ENCODE measurements at regions not wholly inside any gene's neighbourhood (a gene's known extent, or its start where the extent isn't known, plus 50 kb on each side); places are given as distances from the start of the nearest gene placed in this dataset.

- no peak for TF ChIP-seq POLR2AphosphoS5 (IDR thresholded peaks at IDR 0.05)
- no peak for TF ChIP-seq CTCF (IDR thresholded peaks at IDR 0.05)
- no peak for TF ChIP-seq POLR2A (IDR thresholded peaks at IDR 0.05)
Observed at GRCh38 chr21:27769763-27770162, 802.9 kb upstream of the ADAMTS5 start.

Data from suprapubic skin (tissue), 4 donors.